Esophagus muscularis mucosa (tissue), 4 donors: ENCODE measurements at regions not wholly inside any gene's neighbourhood (a gene's known extent, or its start where the extent isn't known, plus 50 kb on each side); places are given as distances from the start of the nearest gene placed in this dataset.

Experiments used
- DNase-seq: peaks from one replicate; pipeline ENCODE4 v3.0.0-alpha.2; 2017; ENCODE audit errors: extremely low spot score
- H3K27ac ChIP-seq, 4 donors: fragments of 200-600 bp; sonication (generic); replicated peaks in 1 of 4; 1 replicate in 3 of 4; 2 replicates in 1 of 4; pipeline ENCODE4 v1.5.1; 2016 to 2019; ENCODE audit warnings: mild to moderate bottlenecking in 1 of 4
- H3K27me3 ChIP-seq, 4 donors: fragments of 200-600 bp; sonication (generic); one replicate each; pipeline versions ENCODE4 v1.5.1 to v1.6.0; 2016 to 2019
- H3K36me3 ChIP-seq, 4 donors: fragments of 200-600 bp; sonication (generic); one replicate each; pipeline ENCODE4 v1.5.1; 2016 to 2019
- H3K4me1 ChIP-seq, 4 donors: fragments of 200-600 bp; sonication (generic); one replicate each; pipeline ENCODE4 v1.5.1; 2016 to 2019
- H3K4me3 ChIP-seq, 4 donors: fragments of 200-600 bp; sonication (generic); 1 replicate in 2 of 4; 2 replicates in 2 of 4; pipeline ENCODE4 v1.5.1; 2016 to 2019; ENCODE audit warnings: mild to moderate bottlenecking in 4 of 4, moderate library complexity in 1 of 4
- H3K9me3 ChIP-seq, 4 donors: fragments of 200-600 bp; sonication (generic); 1 replicate in 3 of 4; 2 replicates in 1 of 4; pipeline ENCODE4 v1.5.1; 2016 to 2019
- CTCF ChIP-seq, 3 experiments: fragments of 200-600 bp in 2 of 3; fragments of 450-650 bp in 1 of 3; sonication (generic) in 2 of 3; IDR thresholded peaks; one replicate each; pipeline ENCODE4 v1.5.1; 2017 to 2019; ENCODE audit warnings: antibody characterized with exemption in 3 of 3, mild to moderate bottlenecking in 2 of 3, moderate library complexity in 1 of 3
- EP300 ChIP-seq: sonication (generic); formaldehyde crosslinking; IDR thresholded peaks from one replicate; pipeline ENCODE4 v1.6.1; 2017; ENCODE audit warnings: antibody characterized with exemption
- POLR2A ChIP-seq: fragments of 450-650 bp; IDR thresholded peaks from one replicate; pipeline ENCODE4 v1.6.1; 2017; ENCODE audit warnings: antibody characterized with exemption, moderate library complexity, mild to moderate bottlenecking, low read depth
- POLR2AphosphoS5 ChIP-seq, 2 donors: sonication (generic); formaldehyde crosslinking; IDR thresholded peaks; one replicate each; pipeline ENCODE4 v1.6.1; 2017; ENCODE audit warnings: antibody characterized with exemption in 2 of 2
- WGBS: methylation state at CpG from one replicate; pipeline ENCODE4 v1.1.5; 2018; 5-methylcytosine and 5-hydroxymethylcytosine counted together
- intact Hi-C: fragments of 100-400 bp; cut with DNase I; formaldehyde crosslinking; loops from one replicate; pipeline ENCODE4 v1.15.1; 2023

- no peak for TF ChIP-seq POLR2A
- no peak for TF ChIP-seq CTCF (IDR thresholded peaks at IDR 0.05)
- no peak for TF ChIP-seq POLR2AphosphoS5 (IDR thresholded peaks at IDR 0.05)
- no peak for TF ChIP-seq EP300
- H3K27ac ChIP-seq: no peak overlapping the region
- intact Hi-C loops: no loop called here
- H3K27me3 ChIP-seq: no peaks in the 10 kb centered on the region
- H3K4me1 ChIP-seq: no peaks in the 10 kb centered on the region
- WGBS: 93% methylated on average over 4 of the region's 4 CpGs
- H3K36me3 ChIP-seq: no peaks in the 10 kb centered on the region
- no peak for DNase-seq
- no peak overlapping the region for H3K4me3 ChIP-seq
- no peaks in the 10 kb centered on the region for H3K9me3 ChIP-seq
Observed at GRCh38 chr4:10303291-10303690, 153.9 kb downstream of the ZNF518B start.

GRCh38 chr4:10302096-10302495 is 155.1 kb downstream of the ZNF518B start:
- no peaks in the 10 kb centered on the region for H3K4me1 ChIP-seq
- no peak overlapping the region for H3K27ac ChIP-seq
- TF ChIP-seq POLR2AphosphoS5 (IDR thresholded peaks at IDR 0.05): no peak
- no peak for TF ChIP-seq CTCF (IDR thresholded peaks at IDR 0.05)
- no peak for TF ChIP-seq EP300
- TF ChIP-seq POLR2A: no peak
- no peak for DNase-seq
- H3K9me3 ChIP-seq: no peaks in the 10 kb centered on the region
- H3K36me3 ChIP-seq: no peaks in the 10 kb centered on the region
- WGBS: 79% methylated on average over 2 of the region's 2 CpGs
- intact Hi-C loops: no loop called here
- H3K27me3 ChIP-seq: no peaks in the 10 kb centered on the region
- H3K4me3 ChIP-seq: no peak overlapping the region

GRCh38 chr4:10299601-10300000 is 157.6 kb downstream of the ZNF518B start:
- Histone ChIP-seq H3K9me3 (no peaks in the 10 kb centered on the region), H3K27ac (no peak overlapping the region), H3K36me3 (no peaks in the 10 kb centered on the region), H3K4me3 (no peak overlapping the region), H3K27me3 (no peaks in the 10 kb centered on the region), H3K4me1 (no peaks in the 10 kb centered on the region)
- WGBS: 48% methylated on average over 3 of the region's 3 CpGs
- no peak for TF ChIP-seq EP300
- TF ChIP-seq CTCF (IDR thresholded peaks at IDR 0.05): no peak
- TF ChIP-seq POLR2A: no peak
- TF ChIP-seq POLR2AphosphoS5 (IDR thresholded peaks at IDR 0.05): no peak
- no peak for DNase-seq
- intact Hi-C loops: no loop called here

GRCh38 chr4:10298681-10299080 is 158.5 kb downstream of the ZNF518B start:
- Histone ChIP-seq H3K4me3 (no peak overlapping the region), H3K4me1 (no peaks in the 10 kb centered on the region), H3K9me3 (no peaks in the 10 kb centered on the region), H3K27ac (no peak overlapping the region), H3K36me3 (no peaks in the 10 kb centered on the region), H3K27me3 (no peaks in the 10 kb centered on the region)
- DNase-seq: no peak
- WGBS: 90% methylated on average over 3 of the region's 3 CpGs
- intact Hi-C loops: no loop called here
- TF ChIP-seq POLR2A (no peak), CTCF (IDR thresholded peaks at IDR 0.05) (no peak), POLR2AphosphoS5 (IDR thresholded peaks at IDR 0.05) (no peak), EP300 (no peak)

GRCh38 chr4:10296730-10297129 is 160.5 kb downstream of the ZNF518B start:
- H3K27me3 ChIP-seq: no peaks in the 10 kb centered on the region
- no peaks in the 10 kb centered on the region for H3K36me3 ChIP-seq
- no peak overlapping the region for H3K4me3 ChIP-seq
- no peak overlapping the region for H3K27ac ChIP-seq
- DNase-seq: no peak
- TF ChIP-seq POLR2A (no peak), POLR2AphosphoS5 (IDR thresholded peaks at IDR 0.05) (no peak), EP300 (no peak), CTCF (IDR thresholded peaks at IDR 0.05) (no peak)
- WGBS: 40% methylated on average over 3 of the region's 3 CpGs
- no peaks in the 10 kb centered on the region for H3K9me3 ChIP-seq
- no peaks in the 10 kb centered on the region for H3K4me1 ChIP-seq
- intact Hi-C loops: no loop called here
